ENCODE measurements at regions not wholly inside any gene's neighbourhood (a gene's known extent, or its start where the extent isn't known, plus 50 kb on each side); places are given as distances from the start of the nearest gene placed in this dataset.

- TF ChIP-seq CTCF (IDR thresholded peaks at IDR 0.05; ENCODE audit: insufficient read depth, low read length), result no peak
- H3K4me3 ChIP-seq (ENCODE audit: low read depth, low read length), result no peak overlapping the region
- no peak for DNase-seq (ENCODE audit: low read depth)
These were observed 57.1 kb upstream of the LDLRAD3 start for GRCh38 chr11:35886759-35887158.

- no peak for DNase-seq (ENCODE audit: low read depth)
- H3K4me3 ChIP-seq (ENCODE audit: low read depth, low read length), result no peak overlapping the region
- no peak for TF ChIP-seq CTCF (IDR thresholded peaks at IDR 0.05; ENCODE audit: insufficient read depth, low read length)
These were observed 56.1 kb upstream of the LDLRAD3 start for GRCh38 chr11:35887737-35888136.

- no peak overlapping the region for H3K4me3 ChIP-seq (ENCODE audit: low read depth, low read length)
- no peak for TF ChIP-seq CTCF (IDR thresholded peaks at IDR 0.05; ENCODE audit: insufficient read depth, low read length)
- no peak for DNase-seq (ENCODE audit: low read depth)
These were observed 54.9 kb upstream of the LDLRAD3 start for GRCh38 chr11:35888961-35889360.

GRCh38 chr11:35891096-35891495, 52.8 kb upstream of the LDLRAD3 start:
- H3K4me3 ChIP-seq (ENCODE audit: low read depth, low read length), result no peak overlapping the region
- no peak for TF ChIP-seq CTCF (IDR thresholded peaks at IDR 0.05; ENCODE audit: insufficient read depth, low read length)
- no peak for DNase-seq (ENCODE audit: low read depth)

- DNase-seq (ENCODE audit: low read depth), result peak; percentile 3
These were observed 51.7 kb upstream of the LDLRAD3 start for GRCh38 chr11:35892166-35892565.

GRCh38 chr11:35893796-35894475, 49.9 kb upstream of the LDLRAD3 start:
- DNase-seq (ENCODE audit: low read depth), result no peak
- H3K4me3 ChIP-seq (ENCODE audit: low read depth, low read length), result no peak overlapping the region
- no peak for TF ChIP-seq CTCF (IDR thresholded peaks at IDR 0.05; ENCODE audit: insufficient read depth, low read length)

More at GRCh38 chr11:35892166-35892565, 51.7 kb upstream of the LDLRAD3 start:
- no peak for TF ChIP-seq CTCF (IDR thresholded peaks at IDR 0.05; ENCODE audit: insufficient read depth, low read length)
- H3K4me3 ChIP-seq (ENCODE audit: low read depth, low read length), result no peak overlapping the region
